ACHN (cell line): ENCODE measurements at regions not wholly inside any gene's neighbourhood (a gene's known extent, or its start where the extent isn't known, plus 50 kb on each side); places are given as distances from the start of the nearest gene placed in this dataset.
"Not testable (repeated sequence)": the region's sequence is repeated elsewhere in the genome, so short reads cannot be mapped to it uniquely, and the experiment has no call there.

Source experiments
- DNase-seq: peaks from one replicate; pipeline ENCODE4 v3.0.0-alpha.2; 2015
- in situ Hi-C: cut with HindIII; loops from 2 replicates; pipeline ENCODE4 v1.10.0; 2017; ENCODE audit warnings: low sequenced_read_pairs, low pct_ligation_motif_present, low pct_unique_long_range_greater_than_20kb

DNA sequence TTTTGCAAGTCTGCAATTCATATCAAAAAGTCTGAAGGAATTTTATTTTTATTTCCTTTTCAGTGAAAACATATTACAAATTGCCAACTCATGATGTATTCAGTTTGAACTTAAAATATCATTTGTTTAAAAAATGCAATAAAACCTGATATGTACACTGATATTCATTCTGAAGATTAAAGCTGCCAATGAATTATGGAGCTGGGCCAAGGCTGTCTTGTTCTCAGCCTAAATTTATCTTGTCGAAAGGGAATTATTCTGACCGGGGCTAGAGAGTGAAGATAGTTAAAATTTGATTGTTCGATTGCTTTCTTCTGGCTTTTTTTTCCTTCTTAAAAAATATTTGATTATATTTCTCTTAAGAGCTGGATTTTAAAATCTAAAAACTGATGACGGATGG, 54.0 kb upstream of the RBFOX1 start:
- in situ Hi-C loops, result no loop called here
- DNase-seq, result no peak

DNA sequence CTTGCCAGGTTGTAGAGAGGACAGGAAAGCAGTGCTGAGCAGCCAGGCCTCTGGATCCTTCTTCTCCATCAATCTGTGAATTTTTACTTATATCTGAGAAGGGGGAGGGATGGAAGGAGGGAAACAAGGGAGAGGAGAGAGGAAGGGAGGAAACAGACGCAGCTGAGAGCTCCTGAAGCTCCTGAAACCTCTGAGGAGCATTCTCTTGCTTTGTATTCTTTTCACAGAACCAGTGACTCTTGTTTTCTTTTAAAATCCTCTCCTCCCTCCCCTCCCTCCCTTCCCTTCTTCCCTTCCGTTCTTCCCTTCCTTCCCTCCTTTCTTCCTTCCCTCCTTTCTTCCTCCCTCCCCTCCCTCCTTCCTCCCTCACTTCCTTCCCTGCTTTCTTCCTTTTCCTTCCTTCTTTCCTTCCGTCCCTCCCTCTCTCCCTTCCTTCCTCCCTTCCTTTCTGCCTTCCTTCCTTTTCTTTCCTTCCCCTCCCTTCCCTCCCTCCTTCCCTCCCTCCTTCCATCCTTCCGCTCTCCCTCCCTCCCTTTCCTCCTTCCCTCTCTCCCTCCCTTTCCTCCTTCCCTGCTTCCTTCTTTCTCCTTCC, 60.0 kb upstream of the RBFOX1 start:
- in situ Hi-C loops, result no loop called here
- DNase-seq, result no peak

GRCh38 chr16:7271486-7271885, 61.2 kb upstream of the RBFOX1 start:
- no peak for DNase-seq
- in situ Hi-C loops, result no loop called here

DNA sequence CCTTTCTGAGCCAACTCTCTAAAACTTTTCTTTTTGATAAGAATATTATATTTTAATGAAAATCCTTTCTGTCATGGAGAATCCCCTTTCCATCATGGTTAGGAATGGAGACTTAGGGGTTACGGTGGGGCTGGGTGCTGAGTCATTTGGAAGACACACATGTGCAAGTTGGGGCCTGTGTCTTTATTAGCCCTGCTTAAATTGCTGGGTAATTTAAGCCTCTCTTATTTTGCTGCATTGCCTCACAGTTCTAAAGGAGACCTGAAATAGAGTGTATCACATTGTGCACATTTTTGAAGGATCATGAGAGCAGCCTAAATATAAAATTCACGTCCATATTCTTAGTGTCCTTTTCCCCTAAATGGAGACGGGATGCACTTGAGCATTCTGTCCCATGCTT, 61.8 kb upstream of the RBFOX1 start:
- no peak for DNase-seq
- in situ Hi-C loops, result no loop called here

DNA sequence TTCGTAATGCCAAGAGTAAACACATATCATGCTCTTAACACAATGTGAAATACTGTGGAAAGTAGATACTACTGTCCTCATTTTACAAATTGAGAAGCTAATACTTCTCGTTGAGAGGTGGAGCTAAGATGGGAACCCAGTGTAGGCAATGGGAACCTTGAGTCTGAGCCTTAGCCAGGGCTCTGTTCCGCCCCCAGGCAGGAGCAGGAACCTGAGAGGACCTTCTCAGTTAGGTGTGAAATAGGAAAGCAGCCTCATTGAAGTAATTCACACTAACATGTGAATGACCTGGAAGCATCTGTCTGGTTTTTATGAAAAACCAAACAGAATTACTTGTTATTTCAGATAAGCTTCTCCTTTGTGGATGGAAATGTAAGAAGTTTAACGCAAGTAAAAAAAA, 62.6 kb upstream of the RBFOX1 start:
- DNase-seq, result no peak
- in situ Hi-C loops, result no loop called here

DNA sequence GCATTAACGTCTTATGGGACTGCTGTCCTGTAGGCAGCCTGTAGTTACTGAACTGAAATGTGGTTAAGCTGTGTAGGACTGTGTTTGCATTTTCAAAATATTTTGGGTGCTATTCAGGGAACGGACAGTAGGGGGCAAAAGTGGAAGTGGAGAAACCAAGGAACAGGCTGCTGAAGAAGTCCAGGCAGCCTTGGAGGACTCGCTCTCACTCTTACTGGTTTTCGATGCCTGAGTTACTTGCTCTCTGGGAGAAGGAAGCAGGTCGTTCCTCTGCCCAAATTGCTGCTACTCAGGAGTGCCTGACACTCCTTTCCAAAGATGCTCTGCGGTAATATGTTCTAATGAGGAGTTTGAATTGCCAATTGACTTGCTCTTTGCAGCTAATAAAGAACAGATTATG, 64.5 kb upstream of the RBFOX1 start:
- in situ Hi-C loops, result no loop called here
- peak; percentile 53 for DNase-seq

GRCh38 chr16:7257016-7257415, 75.6 kb upstream of the RBFOX1 start:
- in situ Hi-C loops, result no loop called here
- DNase-seq, result no peak

DNA sequence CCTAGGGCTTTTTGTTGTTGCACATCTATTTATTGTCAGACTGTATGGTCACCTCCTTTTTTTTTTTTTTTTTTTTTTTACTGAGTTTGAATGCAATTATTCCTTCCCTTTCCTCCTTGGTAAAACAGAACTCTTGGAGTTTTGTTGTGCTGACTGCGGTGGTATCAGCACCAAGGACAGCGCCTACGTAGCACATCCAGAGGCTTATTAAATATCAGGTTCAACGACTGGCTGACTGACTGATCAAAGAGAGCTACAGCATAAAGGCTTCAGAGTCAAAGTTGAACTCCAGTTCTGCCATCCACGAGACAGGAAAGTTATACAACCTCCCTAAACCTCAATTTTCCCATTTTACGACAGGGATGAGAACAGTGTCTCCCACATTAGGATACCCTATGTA, 86.1 kb upstream of the RBFOX1 start:
- DNase-seq, result peak; percentile 19
- in situ Hi-C loops, result no loop called here

DNA sequence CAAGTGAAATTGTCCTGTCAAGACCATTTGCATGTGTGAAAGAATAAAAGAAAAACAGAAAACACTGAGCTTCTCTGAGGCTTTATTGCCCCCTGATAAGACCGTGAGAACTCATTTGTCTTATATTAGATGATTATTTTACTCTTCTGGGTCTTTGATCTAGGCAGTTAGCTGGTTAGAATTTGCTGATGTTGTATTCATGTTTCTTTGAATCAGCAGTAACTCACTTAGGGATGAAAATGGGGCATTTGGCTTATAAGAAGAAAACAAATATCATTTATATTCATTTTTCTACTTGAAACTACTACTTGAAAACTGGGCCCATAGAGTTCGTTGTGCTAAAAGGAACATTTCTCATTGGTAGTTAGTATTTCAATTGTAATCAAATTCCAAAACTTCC, 93.1 kb upstream of the RBFOX1 start:
- in situ Hi-C loops, result no loop called here
- no peak for DNase-seq

GRCh38 chr16:7236824-7237410, 95.7 kb upstream of the RBFOX1 start:
- in situ Hi-C loops, result no loop called here
- no peak for DNase-seq

- no peak for DNase-seq
- in situ Hi-C loops, result no loop called here
These were observed 98.7 kb upstream of the RBFOX1 start for GRCh38 chr16:7233975-7234374.

DNA sequence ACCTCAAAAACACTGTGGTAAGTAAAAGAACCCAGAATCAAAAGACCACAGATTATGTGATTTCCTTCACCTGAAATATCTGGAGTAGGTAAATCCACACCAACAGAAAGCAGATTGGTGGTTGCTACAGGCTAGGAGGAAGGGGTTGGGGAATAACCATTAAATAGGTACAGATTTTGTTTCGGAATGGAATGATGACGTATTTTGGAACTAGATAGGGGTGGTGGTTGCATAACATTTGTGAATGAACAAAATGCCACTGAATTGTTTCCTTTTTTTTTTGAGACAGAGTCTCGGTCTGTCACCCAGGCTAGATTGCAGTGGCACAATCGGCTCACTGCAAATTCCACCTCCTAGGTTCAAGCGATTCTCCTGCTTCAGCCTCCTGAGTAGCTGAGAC, 100.9 kb upstream of the RBFOX1 start:
- in situ Hi-C loops, result no loop called here
- DNase-seq, result no peak

- in situ Hi-C loops, DNase-seq: not testable (repeated sequence)
These were observed 103.0 kb upstream of the RBFOX1 start for GRCh38 chr16:7229433-7230218.

DNA sequence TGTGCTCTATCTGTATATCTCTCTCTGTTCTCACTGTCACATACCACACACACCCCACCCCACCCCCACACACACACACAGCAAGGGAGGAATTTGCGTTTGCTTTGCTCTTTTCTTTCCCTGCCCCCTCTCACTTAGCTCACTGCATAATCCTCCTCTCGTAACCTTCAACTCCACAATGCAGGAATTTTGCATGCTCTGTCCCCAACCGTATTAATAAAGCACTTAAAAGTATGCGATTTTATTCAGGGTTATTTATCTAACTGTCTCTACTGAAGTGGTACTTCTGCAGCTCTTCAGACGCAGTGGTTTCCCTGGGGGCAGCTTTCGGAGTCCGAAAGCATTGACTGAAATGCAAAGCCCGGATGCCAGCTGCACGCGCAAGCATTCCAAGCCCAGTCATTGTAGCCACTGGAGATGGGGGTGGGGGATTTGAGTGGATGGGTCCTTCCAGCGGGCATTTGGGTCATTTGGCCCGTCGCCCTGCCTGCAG, 105.4 kb upstream of the RBFOX1 start:
- in situ Hi-C loops, result no loop called here

GRCh38 chr16:7221157-7221556, 111.5 kb upstream of the RBFOX1 start:
- DNase-seq, result no peak
- in situ Hi-C loops, result no loop called here

More for the DNA sequence above, 105.4 kb upstream of the RBFOX1 start:
- DNase-seq, result no peak

DNA sequence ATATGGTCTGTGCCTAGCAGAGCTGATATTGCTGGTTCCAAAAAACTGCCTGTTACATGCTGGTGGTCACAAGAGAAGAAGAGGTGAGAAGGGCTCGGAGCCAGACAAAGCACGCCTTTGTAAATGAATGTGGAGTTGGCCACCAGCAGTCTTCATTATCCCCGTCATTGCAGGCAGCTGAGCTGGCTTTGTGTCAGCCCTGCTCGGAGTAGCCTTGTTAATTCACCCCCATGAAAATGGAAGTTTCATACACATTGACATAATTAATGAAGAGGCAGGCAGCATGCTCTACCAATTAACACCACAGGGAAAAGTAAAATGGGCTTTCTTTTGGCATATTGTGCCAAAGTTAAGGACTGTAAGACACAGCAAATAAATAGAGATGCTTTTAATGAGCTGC, 113.7 kb upstream of the RBFOX1 start:
- in situ Hi-C loops, result no loop called here
- no peak for DNase-seq

DNA sequence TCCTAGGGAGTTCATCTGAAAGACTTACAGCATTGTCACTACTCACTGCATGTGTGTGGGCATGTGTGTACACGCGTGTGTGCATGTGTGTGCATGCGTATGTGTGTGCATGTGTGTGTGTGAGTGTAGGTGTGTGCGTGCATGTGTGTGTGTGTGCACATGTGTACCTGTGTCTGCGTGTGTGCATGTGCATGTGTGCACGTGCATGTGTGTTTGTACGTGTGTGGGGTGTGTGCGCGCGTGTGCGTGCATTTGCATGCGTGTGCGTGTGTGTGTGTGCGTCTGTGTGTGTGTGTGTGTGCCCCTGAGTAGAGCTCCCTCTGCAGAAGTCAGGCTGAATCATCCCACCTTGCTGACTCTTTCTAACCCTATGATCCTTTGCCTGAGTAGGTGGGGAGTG, 114.8 kb upstream of the RBFOX1 start:
- no peak for DNase-seq
- in situ Hi-C loops, result no loop called here

- DNase-seq, result no peak
- in situ Hi-C loops, result no loop called here
These were observed 115.9 kb upstream of the RBFOX1 start for GRCh38 chr16:7216719-7217118.

- no peak for DNase-seq
- in situ Hi-C loops, result no loop called here
These were observed 120.9 kb upstream of the RBFOX1 start for GRCh38 chr16:7211781-7212180.

GRCh38 chr16:7209598-7209997, 123.0 kb upstream of the RBFOX1 start:
- no peak for DNase-seq
- in situ Hi-C loops, result no loop called here
